Breast epithelium (tissue), 4 donors: ENCODE measurements at regions not wholly inside any gene's neighbourhood (a gene's known extent, or its start where the extent isn't known, plus 50 kb on each side); places are given as distances from the start of the nearest gene placed in this dataset.

Experiments used
- DNase-seq, 2 donors: peaks; one replicate each; pipeline ENCODE4 v3.0.0-alpha.2; 2019; ENCODE audit warnings: low spot score in 2 of 2
- H3K27ac ChIP-seq, 2 donors: fragments of 200-600 bp; sonication (generic) in 1 of 2; one replicate each; pipeline ENCODE4 v1.5.1; 2016 to 2019; ENCODE audit warnings: mild to moderate bottlenecking in 1 of 2
- H3K27me3 ChIP-seq, 2 donors: fragments of 200-600 bp; sonication (generic) in 1 of 2; one replicate each; pipeline versions ENCODE4 v1.5.1 to v1.6.0; 2017 to 2019; ENCODE audit warnings: control low read depth in 1 of 2, mild to moderate bottlenecking in 1 of 2
- H3K36me3 ChIP-seq: fragments of 200-600 bp; one replicate; pipeline ENCODE4 v1.5.1; 2019
- H3K4me1 ChIP-seq, 2 donors: fragments of 200-600 bp; sonication (generic); one replicate each; pipeline ENCODE4 v1.5.1; 2016 to 2019; ENCODE audit warnings: control low read depth in 1 of 2
- H3K4me3 ChIP-seq, 3 donors: fragments of 200-600 bp; sonication (generic); 1 replicate in 2 of 3; 2 replicates in 1 of 3; pipeline ENCODE4 v1.5.1; 2016 to 2019; ENCODE audit warnings: mild to moderate bottlenecking in 3 of 3, moderate library complexity in 2 of 3
- H3K9me3 ChIP-seq, 2 donors: fragments of 200-600 bp; sonication (generic) in 1 of 2; one replicate each; pipeline ENCODE4 v1.5.1; 2016 to 2019; ENCODE audit warnings: control low read depth in 1 of 2
- POLR2A ChIP-seq: fragments of 450-650 bp; IDR thresholded peaks from one replicate; pipeline ENCODE4 v1.6.1; 2016; ENCODE audit warnings: antibody characterized with exemption, mild to moderate bottlenecking, moderate library complexity
- POLR2AphosphoS5 ChIP-seq, 3 donors: sonication (generic); formaldehyde crosslinking; IDR thresholded peaks; one replicate each; pipeline ENCODE4 v1.6.1; 2017; ENCODE audit warnings: antibody characterized with exemption in 3 of 3
- intact Hi-C: fragments of 100-400 bp; cut with DNase I; formaldehyde crosslinking; loops from one replicate; pipeline ENCODE4 v1.15.1; 2023; ENCODE audit warnings: low total_unique reads
- TF ChIP-seq, protein P1 (sequence below), 3 donors: fragments of 450-650 bp; IDR thresholded peaks; one replicate each; pipeline ENCODE4 v1.5.1; 2016 to 2017; ENCODE audit warnings: antibody characterized with exemption in 3 of 3, mild to moderate bottlenecking in 3 of 3, moderate library complexity in 3 of 3

DNA sequence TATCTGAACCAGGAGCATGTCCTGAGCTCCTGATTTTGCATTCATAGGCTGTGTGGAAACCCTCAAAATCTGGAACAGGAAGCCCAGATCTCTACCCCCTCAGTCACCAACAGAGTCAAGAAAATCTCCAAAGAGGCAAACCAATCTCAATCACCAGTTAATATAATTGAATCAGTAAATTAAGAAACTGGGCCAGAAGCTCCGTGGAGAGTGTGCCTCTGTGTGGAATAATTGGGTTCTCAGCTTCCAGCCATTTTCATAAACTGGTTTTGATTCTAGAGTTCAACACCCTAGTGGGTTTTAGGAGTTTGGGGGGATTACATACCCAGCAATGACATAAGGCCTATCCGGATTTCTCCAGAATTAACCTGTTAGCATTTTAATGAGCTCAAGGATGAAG is 362.9 kb downstream of the IRX2 start:
- DNase-seq, result no peak
- TF ChIP-seq, protein P1, sequence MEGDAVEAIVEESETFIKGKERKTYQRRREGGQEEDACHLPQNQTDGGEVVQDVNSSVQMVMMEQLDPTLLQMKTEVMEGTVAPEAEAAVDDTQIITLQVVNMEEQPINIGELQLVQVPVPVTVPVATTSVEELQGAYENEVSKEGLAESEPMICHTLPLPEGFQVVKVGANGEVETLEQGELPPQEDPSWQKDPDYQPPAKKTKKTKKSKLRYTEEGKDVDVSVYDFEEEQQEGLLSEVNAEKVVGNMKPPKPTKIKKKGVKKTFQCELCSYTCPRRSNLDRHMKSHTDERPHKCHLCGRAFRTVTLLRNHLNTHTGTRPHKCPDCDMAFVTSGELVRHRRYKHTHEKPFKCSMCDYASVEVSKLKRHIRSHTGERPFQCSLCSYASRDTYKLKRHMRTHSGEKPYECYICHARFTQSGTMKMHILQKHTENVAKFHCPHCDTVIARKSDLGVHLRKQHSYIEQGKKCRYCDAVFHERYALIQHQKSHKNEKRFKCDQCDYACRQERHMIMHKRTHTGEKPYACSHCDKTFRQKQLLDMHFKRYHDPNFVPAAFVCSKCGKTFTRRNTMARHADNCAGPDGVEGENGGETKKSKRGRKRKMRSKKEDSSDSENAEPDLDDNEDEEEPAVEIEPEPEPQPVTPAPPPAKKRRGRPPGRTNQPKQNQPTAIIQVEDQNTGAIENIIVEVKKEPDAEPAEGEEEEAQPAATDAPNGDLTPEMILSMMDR (IDR thresholded peaks at IDR 0.05), result no peak
- TF ChIP-seq POLR2A (no peak), POLR2AphosphoS5 (IDR thresholded peaks at IDR 0.05) (no peak)
- Histone ChIP-seq H3K4me1 (no peaks in the 10 kb centered on the region), H3K9me3 (no peaks in the 10 kb centered on the region), H3K27ac (no peak overlapping the region), H3K4me3 (no peak overlapping the region), H3K36me3 (no peaks in the 10 kb centered on the region), H3K27me3 (peaks cover 0 to 2% of the 10 kb centered on the region in 2 donors)
- intact Hi-C loops, result no loop called here

DNA sequence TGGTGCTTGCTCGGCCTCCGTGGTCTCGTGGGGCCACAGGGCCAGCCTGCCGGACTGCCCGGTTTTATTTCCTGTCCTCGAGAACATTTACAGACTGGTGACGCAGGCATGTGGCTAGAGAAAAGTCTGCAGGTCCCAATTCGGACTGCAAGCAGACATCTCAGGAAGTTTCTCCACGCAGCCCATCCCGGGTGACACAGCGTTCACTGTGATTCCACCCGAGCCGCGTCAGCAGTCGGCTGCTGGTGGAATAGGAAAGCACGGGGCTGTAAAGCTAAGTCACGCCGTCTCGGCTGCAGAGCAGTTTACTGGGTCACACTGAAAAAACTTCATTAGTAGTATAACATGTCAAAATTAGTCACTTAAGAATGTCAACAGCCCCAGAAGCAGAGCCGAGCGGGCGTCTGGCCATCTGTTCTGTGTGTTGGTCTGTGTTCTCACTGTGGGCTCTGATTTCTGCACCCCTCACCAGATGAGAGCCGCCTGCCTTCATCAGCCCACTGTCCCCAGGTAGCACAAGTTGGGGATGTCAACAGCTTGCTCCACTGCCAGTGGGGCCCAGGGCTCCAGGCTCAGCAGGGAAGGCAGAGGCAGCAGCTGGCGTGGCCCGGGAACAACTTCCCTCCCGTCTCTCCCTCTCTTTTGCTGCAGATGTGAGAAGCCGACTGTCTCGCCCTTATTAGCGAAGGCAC is 363.7 kb downstream of the IRX2 start:
- H3K9me3 ChIP-seq, result no peaks in the 10 kb centered on the region
- DNase-seq, result no peak
- H3K36me3 ChIP-seq, result no peaks in the 10 kb centered on the region
- intact Hi-C loops, result no loop called here
- H3K27ac ChIP-seq, result no peak overlapping the region
- H3K27me3 ChIP-seq, result peaks cover 0 to 3% of the 10 kb centered on the region in 2 donors
- no peaks in the 10 kb centered on the region for H3K4me1 ChIP-seq
- TF ChIP-seq, protein P1 (IDR thresholded peaks at IDR 0.05), result no peak
- TF ChIP-seq POLR2AphosphoS5 (IDR thresholded peaks at IDR 0.05) (no peak), POLR2A (no peak)
- H3K4me3 ChIP-seq, result no peak overlapping the region

DNA sequence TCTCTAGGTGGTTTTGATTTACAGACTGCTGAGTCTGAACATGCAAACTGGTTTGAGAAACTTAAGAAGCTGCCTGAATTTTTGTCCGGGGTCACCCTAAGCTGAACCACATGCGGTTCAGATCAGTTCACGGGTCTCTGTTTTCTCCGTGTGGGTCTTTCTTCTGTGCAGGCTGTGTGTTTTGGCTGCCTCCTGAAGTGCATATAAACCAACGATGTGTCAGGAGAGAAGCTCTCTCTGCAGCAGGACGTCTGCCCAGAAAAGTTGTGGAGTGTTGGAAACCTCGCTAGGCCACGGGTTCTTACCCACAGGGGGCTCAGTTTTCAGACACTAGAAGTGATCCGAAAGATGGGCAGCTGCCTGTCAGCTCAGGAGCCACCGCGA is 364.2 kb downstream of the IRX2 start:
- Histone ChIP-seq H3K4me3 (no peak overlapping the region), H3K27ac (no peak overlapping the region), H3K36me3 (no peaks in the 10 kb centered on the region), H3K4me1 (no peaks in the 10 kb centered on the region), H3K27me3 (peaks cover 0 to 3% of the 10 kb centered on the region in 2 donors), H3K9me3 (no peaks in the 10 kb centered on the region)
- intact Hi-C loops, result no loop called here
- no peak for DNase-seq
- TF ChIP-seq POLR2A, result no peak
- TF ChIP-seq POLR2AphosphoS5 (IDR thresholded peaks at IDR 0.05), result no peak
- TF ChIP-seq, protein P1 (IDR thresholded peaks at IDR 0.05), result no peak

DNA sequence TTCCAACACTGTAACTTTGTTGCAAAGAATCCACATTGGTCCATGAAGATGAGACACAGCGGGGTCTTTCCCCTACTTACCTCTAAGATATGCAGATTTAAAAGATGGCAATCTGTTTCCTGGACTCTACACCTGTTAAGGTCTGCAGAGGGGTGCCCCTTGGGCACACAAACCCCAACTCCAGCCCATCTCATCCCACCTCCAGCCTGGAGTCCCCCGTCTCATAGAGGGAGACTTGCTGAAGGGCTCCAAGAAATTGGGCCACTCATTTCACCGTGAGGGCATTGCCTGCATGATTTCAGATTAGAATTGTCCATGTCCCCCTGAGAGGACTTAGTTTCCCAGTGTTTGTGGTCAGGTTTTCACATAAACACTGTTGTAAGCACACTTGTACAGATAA is 365.7 kb downstream of the IRX2 start:
- Histone ChIP-seq H3K4me3 (no peak overlapping the region), H3K9me3 (no peaks in the 10 kb centered on the region), H3K27me3 (peaks cover 0 to 5% of the 10 kb centered on the region in 2 donors), H3K4me1 (no peaks in the 10 kb centered on the region), H3K27ac (no peak overlapping the region), H3K36me3 (no peaks in the 10 kb centered on the region)
- DNase-seq, result no peak
- intact Hi-C loops, result no loop called here
- TF ChIP-seq POLR2A (no peak), POLR2AphosphoS5 (IDR thresholded peaks at IDR 0.05) (no peak)
- TF ChIP-seq, protein P1 (IDR thresholded peaks at IDR 0.05), result no peak

DNA sequence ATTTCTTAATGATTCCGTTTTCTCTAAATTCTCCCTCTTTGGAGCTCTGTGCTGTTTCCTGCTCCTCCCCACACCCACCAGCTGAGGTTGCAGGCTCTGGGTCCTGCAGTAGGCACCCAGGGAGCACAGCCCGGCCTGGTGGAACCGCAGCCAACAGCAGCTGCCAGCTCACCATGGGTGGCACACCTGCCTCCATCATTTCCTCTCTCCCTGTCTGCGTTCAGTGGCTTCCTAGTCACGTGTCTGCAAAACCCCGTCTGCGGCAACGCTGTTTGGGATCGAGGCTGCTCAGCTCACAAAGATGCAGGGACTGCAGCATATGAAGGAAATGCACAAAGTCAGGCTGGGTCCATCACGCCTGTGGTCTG is 367.8 kb downstream of the IRX2 start:
- Histone ChIP-seq H3K9me3 (no peaks in the 10 kb centered on the region), H3K27me3 (peaks cover 0 to 5% of the 10 kb centered on the region in 2 donors), H3K4me3 (no peak overlapping the region), H3K36me3 (no peaks in the 10 kb centered on the region), H3K27ac (no peak overlapping the region), H3K4me1 (no peaks in the 10 kb centered on the region)
- intact Hi-C loops, result no loop called here
- TF ChIP-seq POLR2AphosphoS5 (IDR thresholded peaks at IDR 0.05), result no peak
- TF ChIP-seq, protein P1 (IDR thresholded peaks at IDR 0.05), result no peak
- no peak for TF ChIP-seq POLR2A
- DNase-seq, result no peak
